ENCODE measurements at regions not wholly inside any gene's neighbourhood (a gene's known extent, or its start where the extent isn't known, plus 50 kb on each side); places are given as distances from the start of the nearest gene placed in this dataset.

DNA sequence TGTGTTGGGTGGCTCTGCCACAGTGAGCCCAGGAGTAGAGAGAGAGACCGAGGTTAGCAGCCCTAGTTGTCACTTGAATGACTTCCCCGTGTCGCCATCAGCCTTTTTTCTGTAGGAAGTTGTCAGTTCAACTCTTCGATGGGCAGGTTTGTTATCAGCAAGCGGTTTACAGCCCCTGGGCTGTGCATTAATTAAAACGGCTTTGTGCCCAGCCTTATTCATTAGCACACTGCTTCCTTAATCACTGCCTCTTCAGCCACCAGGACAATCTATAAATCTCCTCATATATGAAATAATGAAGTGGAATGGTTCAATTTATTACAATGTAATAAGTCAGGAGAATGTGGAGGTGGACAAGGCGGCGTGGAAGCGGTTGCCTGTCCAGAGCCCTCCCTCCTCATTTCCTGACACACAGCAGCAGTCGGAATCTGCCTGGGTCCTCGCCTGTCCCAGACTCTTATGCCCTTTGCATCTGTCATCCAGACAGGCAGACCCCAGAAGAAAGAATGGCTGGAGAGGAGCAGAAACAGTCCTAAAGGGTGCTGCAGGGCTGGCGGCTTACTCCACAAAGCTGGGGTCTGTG lies 122.4 kb upstream of the OPCML start:
- TF ChIP-seq POLR2A (IDR thresholded peaks at IDR 0.05; ENCODE audit: low read depth) (no peak), EP300 (IDR thresholded peaks at IDR 0.05) (no peak), POLR2AphosphoS5 (IDR thresholded peaks at IDR 0.05) (no peak)
- TF ChIP-seq, protein P1, sequence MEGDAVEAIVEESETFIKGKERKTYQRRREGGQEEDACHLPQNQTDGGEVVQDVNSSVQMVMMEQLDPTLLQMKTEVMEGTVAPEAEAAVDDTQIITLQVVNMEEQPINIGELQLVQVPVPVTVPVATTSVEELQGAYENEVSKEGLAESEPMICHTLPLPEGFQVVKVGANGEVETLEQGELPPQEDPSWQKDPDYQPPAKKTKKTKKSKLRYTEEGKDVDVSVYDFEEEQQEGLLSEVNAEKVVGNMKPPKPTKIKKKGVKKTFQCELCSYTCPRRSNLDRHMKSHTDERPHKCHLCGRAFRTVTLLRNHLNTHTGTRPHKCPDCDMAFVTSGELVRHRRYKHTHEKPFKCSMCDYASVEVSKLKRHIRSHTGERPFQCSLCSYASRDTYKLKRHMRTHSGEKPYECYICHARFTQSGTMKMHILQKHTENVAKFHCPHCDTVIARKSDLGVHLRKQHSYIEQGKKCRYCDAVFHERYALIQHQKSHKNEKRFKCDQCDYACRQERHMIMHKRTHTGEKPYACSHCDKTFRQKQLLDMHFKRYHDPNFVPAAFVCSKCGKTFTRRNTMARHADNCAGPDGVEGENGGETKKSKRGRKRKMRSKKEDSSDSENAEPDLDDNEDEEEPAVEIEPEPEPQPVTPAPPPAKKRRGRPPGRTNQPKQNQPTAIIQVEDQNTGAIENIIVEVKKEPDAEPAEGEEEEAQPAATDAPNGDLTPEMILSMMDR (IDR thresholded peaks at IDR 0.05): no peak
- intact Hi-C loops (cut with DNase I): no loop called here
- H3K4me3 ChIP-seq: no peak overlapping the region
- H3K9me3 ChIP-seq: peaks cover 0 to 12% (median 8%) of the 10 kb centered on the region in 4 donors
- H3K36me3 ChIP-seq: no peaks in the 10 kb centered on the region
- H3K27ac ChIP-seq (replicated peaks in 1 of 4): no peak overlapping the region
- H3K4me1 ChIP-seq: no peaks in the 10 kb centered on the region
- no peak for DNase-seq (ENCODE audit: extremely low spot score)
- peaks cover 0 to 49% (median 2%) of the 10 kb centered on the region in 4 donors for H3K27me3 ChIP-seq
- WGBS: 62% methylated on average over 11 of the region's 12 CpGs

DNA sequence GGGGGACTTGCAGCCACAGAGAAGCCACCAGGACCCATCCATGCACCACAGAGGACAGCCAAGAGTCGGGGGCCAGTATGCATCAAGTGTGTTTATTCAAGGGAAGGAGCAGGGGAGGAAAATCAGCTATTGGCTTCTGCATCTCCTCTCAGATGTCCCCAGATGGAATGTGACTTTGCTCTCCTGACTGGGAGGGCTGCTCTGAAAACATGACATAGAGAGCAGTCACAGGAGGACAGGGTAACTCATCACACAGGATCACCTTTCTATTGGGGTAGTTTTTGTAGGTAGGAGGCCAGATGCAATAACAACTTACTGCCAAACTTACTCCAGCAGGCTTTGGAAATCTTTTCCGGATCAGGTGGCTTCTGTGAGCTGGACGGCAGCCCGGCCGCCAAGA lies 121.0 kb upstream of the OPCML start:
- H3K4me3 ChIP-seq: no peak overlapping the region
- no peak for DNase-seq (ENCODE audit: extremely low spot score)
- no peaks in the 10 kb centered on the region for H3K4me1 ChIP-seq
- H3K27me3 ChIP-seq: peaks cover 0 to 49% (median 2%) of the 10 kb centered on the region in 4 donors
- WGBS: 32% methylated on average over 5 of the region's 5 CpGs
- intact Hi-C loops (cut with DNase I): no loop called here
- TF ChIP-seq, protein P1 (IDR thresholded peaks at IDR 0.05): no peak
- TF ChIP-seq POLR2A (IDR thresholded peaks at IDR 0.05; ENCODE audit: low read depth) (no peak), POLR2AphosphoS5 (IDR thresholded peaks at IDR 0.05) (no peak), EP300 (IDR thresholded peaks at IDR 0.05) (no peak)
- peaks cover 0 to 12% (median 8%) of the 10 kb centered on the region in 4 donors for H3K9me3 ChIP-seq
- no peaks in the 10 kb centered on the region for H3K36me3 ChIP-seq
- H3K27ac ChIP-seq (replicated peaks in 1 of 4): no peak overlapping the region

DNA sequence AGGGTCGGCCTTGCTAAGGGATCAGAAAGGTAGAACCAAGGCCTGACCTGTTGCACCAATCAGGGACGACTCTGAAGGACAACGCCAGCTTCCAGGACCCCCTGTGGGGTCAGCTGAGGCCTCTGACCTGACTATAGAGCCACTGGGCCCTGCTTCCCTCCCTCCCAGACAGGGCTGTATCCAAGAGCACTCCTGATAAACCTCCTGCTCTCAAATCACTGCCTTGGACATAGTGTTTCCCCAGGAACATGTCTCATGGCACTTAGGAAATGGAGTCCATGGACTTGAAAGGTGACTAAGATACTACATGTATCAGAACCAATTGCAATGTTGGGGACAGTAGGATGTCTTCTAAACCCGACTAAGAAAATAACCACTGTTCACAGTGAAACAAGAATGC lies 117.8 kb upstream of the OPCML start:
- WGBS: 62% methylated on average over 4 of the region's 4 CpGs
- no peaks in the 10 kb centered on the region for H3K9me3 ChIP-seq
- no peak for DNase-seq (ENCODE audit: extremely low spot score)
- no peak overlapping the region for H3K4me3 ChIP-seq
- no peak overlapping the region for H3K27ac ChIP-seq (replicated peaks in 1 of 4)
- intact Hi-C loops (cut with DNase I): no loop called here
- TF ChIP-seq EP300 (IDR thresholded peaks at IDR 0.05) (no peak), POLR2A (IDR thresholded peaks at IDR 0.05; ENCODE audit: low read depth) (no peak), POLR2AphosphoS5 (IDR thresholded peaks at IDR 0.05) (no peak)
- TF ChIP-seq, protein P1 (IDR thresholded peaks at IDR 0.05): no peak
- peaks cover 0 to 20% (median 2%) of the 10 kb centered on the region in 4 donors for H3K27me3 ChIP-seq
- H3K36me3 ChIP-seq: no peaks in the 10 kb centered on the region
- H3K4me1 ChIP-seq: no peaks in the 10 kb centered on the region

DNA sequence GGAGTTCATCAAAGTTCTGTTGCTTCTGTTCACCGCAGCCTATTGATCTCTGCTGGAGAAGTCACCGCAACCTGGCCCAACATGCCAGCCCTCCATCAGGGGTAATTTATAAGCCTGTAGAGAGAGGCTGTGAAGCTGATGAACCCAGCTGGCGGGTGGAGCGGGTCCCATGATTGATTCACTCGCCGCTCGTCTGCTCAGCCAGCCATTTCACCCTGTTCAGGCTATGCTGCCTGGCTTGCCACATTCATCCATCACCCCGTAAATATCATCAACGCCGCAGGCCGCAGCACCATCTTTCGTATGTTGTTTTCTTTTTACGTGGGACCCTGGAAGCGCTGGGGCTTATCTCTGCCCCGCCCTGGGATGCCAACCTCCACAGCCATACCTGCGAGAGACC lies 116.7 kb upstream of the OPCML start:
- Histone ChIP-seq H3K36me3 (no peaks in the 10 kb centered on the region), H3K9me3 (no peaks in the 10 kb centered on the region), H3K27me3 (peaks cover 0 to 9% (median 0%) of the 10 kb centered on the region in 4 donors), H3K4me1 (no peaks in the 10 kb centered on the region), H3K4me3 (no peak overlapping the region), H3K27ac (replicated peaks in 1 of 4) (no peak overlapping the region)
- intact Hi-C loops (cut with DNase I): no loop called here
- TF ChIP-seq EP300 (IDR thresholded peaks at IDR 0.05): no peak
- TF ChIP-seq POLR2AphosphoS5 (IDR thresholded peaks at IDR 0.05): no peak
- TF ChIP-seq, protein P1 (IDR thresholded peaks at IDR 0.05): no peak
- TF ChIP-seq POLR2A (IDR thresholded peaks at IDR 0.05; ENCODE audit: low read depth): no peak
- no peak for DNase-seq (ENCODE audit: extremely low spot score)
- WGBS: 72% methylated on average over 16 of the region's 16 CpGs

DNA sequence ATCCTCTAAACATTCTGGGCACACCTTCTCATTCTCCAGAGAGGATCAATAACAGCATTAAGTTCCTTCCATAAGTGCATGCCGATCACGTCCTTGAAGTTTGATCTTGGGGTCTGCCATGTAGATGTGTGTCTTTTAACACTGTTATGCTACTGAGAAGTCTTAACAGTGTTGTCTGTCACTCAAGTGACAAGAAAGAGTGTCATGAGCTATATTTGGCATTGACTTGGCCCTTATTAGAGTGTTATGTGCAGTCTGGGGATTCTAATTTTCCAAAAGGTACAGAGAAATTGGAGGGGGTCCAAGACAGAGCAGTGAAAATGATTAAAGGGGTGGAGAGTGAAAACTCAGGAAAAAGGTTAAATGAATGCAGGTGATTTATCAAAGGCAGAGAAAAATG lies 107.1 kb upstream of the OPCML start:
- TF ChIP-seq POLR2A (IDR thresholded peaks at IDR 0.05; ENCODE audit: low read depth) (no peak), POLR2AphosphoS5 (IDR thresholded peaks at IDR 0.05) (no peak)
- TF ChIP-seq, protein P1 (IDR thresholded peaks at IDR 0.05): no peak
- intact Hi-C loops (cut with DNase I): no loop called here
- 78% methylated on average over 2 of the region's 2 CpGs for WGBS

More for the DNA sequence above, 107.1 kb upstream of the OPCML start:
- H3K27ac ChIP-seq (replicated peaks in 1 of 4): no peak overlapping the region
- no peaks in the 10 kb centered on the region for H3K4me1 ChIP-seq
- no peak for DNase-seq (ENCODE audit: extremely low spot score)
- no peaks in the 10 kb centered on the region for H3K36me3 ChIP-seq
- H3K4me3 ChIP-seq: no peak overlapping the region
- no peaks in the 10 kb centered on the region for H3K9me3 ChIP-seq
- peaks cover 0 to 27% (median 0%) of the 10 kb centered on the region in 4 donors for H3K27me3 ChIP-seq

Data from esophagus muscularis mucosa (tissue), 4 donors.